ENCODE measurements at regions not wholly inside any gene's neighbourhood (a gene's known extent, or its start where the extent isn't known, plus 50 kb on each side); places are given as distances from the start of the nearest gene placed in this dataset.

GRCh38 chr20:56799187-56799586 is 170.1 kb downstream of the TFAP2C start:
- TF ChIP-seq POLR2AphosphoS5 (IDR thresholded peaks at IDR 0.05) (no peak), CTCF (IDR thresholded peaks at IDR 0.05) (no peak), EP300 (IDR thresholded peaks at IDR 0.05) (no peak), POLR2A (IDR thresholded peaks at IDR 0.05) (no peak)

Data from suprapubic skin (tissue), 4 donors.